ENCODE measurements at regions not wholly inside any gene's neighbourhood (a gene's known extent, or its start where the extent isn't known, plus 50 kb on each side); places are given as distances from the start of the nearest gene placed in this dataset.
"Not testable (repeated sequence)": the region's sequence is repeated elsewhere in the genome, so short reads cannot be mapped to it uniquely, and the experiment has no call there.

DNA sequence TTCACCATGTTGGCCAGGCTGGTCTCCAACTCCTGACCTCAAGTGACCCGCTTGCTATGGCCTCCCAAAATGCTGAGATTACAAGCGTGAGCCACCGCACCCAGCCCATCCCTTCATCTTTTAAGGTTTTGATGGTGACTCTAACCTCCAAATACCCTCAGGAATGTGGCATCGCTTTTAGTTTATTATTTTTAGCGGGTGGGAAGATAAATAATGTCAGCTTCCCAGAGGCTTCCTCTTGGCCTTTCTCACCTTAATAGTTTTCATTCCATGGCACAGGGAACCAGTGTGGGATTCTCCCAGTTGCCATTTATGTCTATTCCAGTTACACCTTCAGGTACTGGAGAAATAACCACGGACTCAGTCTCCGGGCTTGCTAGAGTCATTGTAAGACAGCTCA, 92.1 kb upstream of the LRRN2 start:
- no peaks in the 10 kb centered on the region for H3K9me3 ChIP-seq (ENCODE audit: control extremely low read depth in 1 of 5, control insufficient read depth in 4 of 5, insufficient read depth in 2 of 5, low read depth in 1 of 5, low read length in 4 of 5)
- ChIA-PET POLR2A (no interaction called here), CTCF (interaction anchor here (0.9 to 1.6 kb wide), 2 partner anchors 30 to 212 kb away, joined by 3 to 4 read pairs; no protein-coding TSS in a partner anchor)
- peaks cover 0 to 8% (median 2%) of the 10 kb centered on the region in 5 experiments for H3K27me3 ChIP-seq (replicated peaks in 2 of 5; ENCODE audit: control insufficient read depth in 4 of 5, insufficient read depth in 5 of 5, low read length in 4 of 5)
- no peak for DNase-seq
- WGBS (ENCODE audit: insufficient coverage) = 97% methylated on average over 5 of the region's 7 CpGs
- H3K27ac ChIP-seq (ENCODE audit: insufficient read depth in 1 of 2, low read depth in 1 of 2, low read length in 2 of 2, poor library complexity in 1 of 2, severe bottlenecking in 2 of 2) = no peak overlapping the region
- H3K4me1 ChIP-seq (ENCODE audit: control extremely low read depth in 1 of 4, control insufficient read depth in 4 of 4, insufficient read depth in 4 of 4, low read length in 3 of 4) = no peaks in the 10 kb centered on the region
- no peaks in the 10 kb centered on the region for H3K36me3 ChIP-seq (ENCODE audit: control insufficient read depth in 4 of 4, insufficient read depth in 4 of 4, low read length in 3 of 4)
- no peak overlapping the region for H3K4me3 ChIP-seq (ENCODE audit: control insufficient read depth in 1 of 7, extremely low read depth in 1 of 7, insufficient read depth in 4 of 7, low read depth in 2 of 7, low read length in 6 of 7)

DNA sequence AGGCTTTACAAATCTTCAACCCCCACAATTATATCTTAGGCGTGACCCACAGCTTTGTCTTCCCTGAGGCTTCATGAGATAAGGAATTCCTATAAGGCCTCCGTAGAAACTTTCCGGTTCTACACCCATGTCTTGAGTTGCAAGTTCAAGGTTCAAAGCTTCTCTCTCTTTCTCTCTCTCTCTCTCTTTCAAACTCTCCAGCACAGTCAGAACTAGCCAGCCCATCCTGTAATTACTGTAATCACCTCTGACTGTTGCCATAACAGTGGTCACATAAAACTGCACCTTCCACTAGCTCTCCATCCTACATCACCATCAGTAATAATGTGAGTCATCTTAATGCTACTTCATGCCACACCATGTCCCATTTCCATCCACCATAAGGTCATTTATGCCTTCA, 90.0 kb upstream of the NFASC start:
- CTCF ChIA-PET = interaction anchor here (0.7 to 3.0 kb wide), 5 partner anchors 11 to 215 kb away, joined by 3 to 13 read pairs (median 3); no protein-coding TSS in a partner anchor
- no peaks in the 10 kb centered on the region for H3K9me3 ChIP-seq (ENCODE audit: control extremely low read depth in 1 of 5, control insufficient read depth in 4 of 5, insufficient read depth in 2 of 5, low read depth in 1 of 5, low read length in 4 of 5)
- H3K4me3 ChIP-seq (ENCODE audit: control insufficient read depth in 1 of 7, extremely low read depth in 1 of 7, insufficient read depth in 4 of 7, low read depth in 2 of 7, low read length in 6 of 7) = no peak overlapping the region
- 100% methylated on average over 2 of the region's 3 CpGs for WGBS (ENCODE audit: insufficient coverage)
- peaks cover 0 to 5% (median 0%) of the 10 kb centered on the region in 5 experiments for H3K27me3 ChIP-seq (replicated peaks in 2 of 5; ENCODE audit: control insufficient read depth in 4 of 5, insufficient read depth in 5 of 5, low read length in 4 of 5)
- H3K27ac ChIP-seq (ENCODE audit: insufficient read depth in 1 of 2, low read depth in 1 of 2, low read length in 2 of 2, poor library complexity in 1 of 2, severe bottlenecking in 2 of 2) = no peak overlapping the region
- H3K4me1 ChIP-seq (ENCODE audit: control extremely low read depth in 1 of 4, control insufficient read depth in 4 of 4, insufficient read depth in 4 of 4, low read length in 3 of 4) = no peaks in the 10 kb centered on the region
- H3K36me3 ChIP-seq (ENCODE audit: control insufficient read depth in 4 of 4, insufficient read depth in 4 of 4, low read length in 3 of 4) = no peaks in the 10 kb centered on the region
- POLR2A ChIA-PET = no interaction called here
- no peak for DNase-seq

DNA sequence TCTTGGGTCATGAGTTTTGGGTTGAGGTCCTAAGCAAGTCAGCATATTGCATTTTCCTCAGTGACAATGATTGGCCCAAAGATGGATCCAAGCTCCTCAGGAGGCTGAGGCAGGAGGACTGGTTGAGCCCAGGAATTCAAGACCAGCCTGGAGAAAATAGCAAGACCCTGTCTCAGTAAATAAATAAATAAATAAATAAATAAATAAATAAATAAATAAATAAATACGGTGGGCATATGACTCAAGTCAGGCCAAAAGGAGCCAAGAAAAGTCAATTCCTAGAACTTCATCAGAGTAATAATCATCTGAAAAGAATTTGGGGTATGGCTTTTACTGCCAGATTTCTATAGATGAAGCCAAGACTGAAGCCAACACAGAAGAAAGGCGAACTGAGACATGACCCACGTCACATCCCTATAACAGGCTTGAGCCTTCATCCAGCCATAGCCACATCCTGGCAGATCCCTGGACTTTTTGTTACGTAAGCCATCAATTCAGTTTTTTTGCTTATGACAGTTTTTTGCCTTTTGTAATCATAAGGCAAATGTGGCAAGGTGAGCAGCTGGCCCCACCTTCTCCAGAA, 88.5 kb upstream of the NFASC start:
- Histone ChIP-seq H3K27ac (ENCODE audit: insufficient read depth in 1 of 2, low read depth in 1 of 2, low read length in 2 of 2, poor library complexity in 1 of 2, severe bottlenecking in 2 of 2) (no peak overlapping the region), H3K27me3 (replicated peaks in 2 of 5; ENCODE audit: control insufficient read depth in 4 of 5, insufficient read depth in 5 of 5, low read length in 4 of 5) (peaks cover 0 to 4% (median 0%) of the 10 kb centered on the region in 5 experiments), H3K36me3 (ENCODE audit: control insufficient read depth in 4 of 4, insufficient read depth in 4 of 4, low read length in 3 of 4) (no peaks in the 10 kb centered on the region), H3K9me3 (ENCODE audit: control extremely low read depth in 1 of 5, control insufficient read depth in 4 of 5, insufficient read depth in 2 of 5, low read depth in 1 of 5, low read length in 4 of 5) (no peaks in the 10 kb centered on the region), H3K4me1 (ENCODE audit: control extremely low read depth in 1 of 4, control insufficient read depth in 4 of 4, insufficient read depth in 4 of 4, low read length in 3 of 4) (no peaks in the 10 kb centered on the region), H3K4me3 (ENCODE audit: control insufficient read depth in 1 of 7, extremely low read depth in 1 of 7, insufficient read depth in 4 of 7, low read depth in 2 of 7, low read length in 6 of 7) (no peak overlapping the region)
- POLR2A ChIA-PET = no interaction called here
- CTCF ChIA-PET = interaction anchor here (0.8 to 3.0 kb wide), 4 partner anchors 19 to 216 kb away, joined by 3 to 13 read pairs (median 3); no protein-coding TSS in a partner anchor
- DNase-seq = no peak
- WGBS (ENCODE audit: insufficient coverage) = 90% methylated on average over 3 of the region's 4 CpGs

GRCh38 chr1:204785023-204785422, 85.6 kb upstream of the NFASC start:
- not testable (repeated sequence) for H3K36me3 ChIP-seq (ENCODE audit: control insufficient read depth in 4 of 4, insufficient read depth in 4 of 4, low read length in 3 of 4); H3K4me3 ChIP-seq (ENCODE audit: control insufficient read depth in 1 of 7, extremely low read depth in 1 of 7, insufficient read depth in 4 of 7, low read depth in 2 of 7, low read length in 6 of 7); DNase-seq; H3K27ac ChIP-seq (ENCODE audit: insufficient read depth in 1 of 2, low read depth in 1 of 2, low read length in 2 of 2, poor library complexity in 1 of 2, severe bottlenecking in 2 of 2); H3K9me3 ChIP-seq (ENCODE audit: control extremely low read depth in 1 of 5, control insufficient read depth in 4 of 5, insufficient read depth in 2 of 5, low read depth in 1 of 5, low read length in 4 of 5); H3K4me1 ChIP-seq (ENCODE audit: control extremely low read depth in 1 of 4, control insufficient read depth in 4 of 4, insufficient read depth in 4 of 4, low read length in 3 of 4); H3K27me3 ChIP-seq (replicated peaks in 2 of 5; ENCODE audit: control insufficient read depth in 4 of 5, insufficient read depth in 5 of 5, low read length in 4 of 5)
- ChIA-PET POLR2A (interaction anchor here (0.6 kb wide), 1 partner anchor 1982 kb away, joined by 5 read pairs; no protein-coding TSS in a partner anchor), CTCF (interaction anchor here (1.1 to 1.2 kb wide), 2 partner anchors 22 kb away, joined by 3 to 4 read pairs; no protein-coding TSS in a partner anchor)
- WGBS (ENCODE audit: insufficient coverage) = 100% methylated on average over 1 of the region's 4 CpGs

DNA sequence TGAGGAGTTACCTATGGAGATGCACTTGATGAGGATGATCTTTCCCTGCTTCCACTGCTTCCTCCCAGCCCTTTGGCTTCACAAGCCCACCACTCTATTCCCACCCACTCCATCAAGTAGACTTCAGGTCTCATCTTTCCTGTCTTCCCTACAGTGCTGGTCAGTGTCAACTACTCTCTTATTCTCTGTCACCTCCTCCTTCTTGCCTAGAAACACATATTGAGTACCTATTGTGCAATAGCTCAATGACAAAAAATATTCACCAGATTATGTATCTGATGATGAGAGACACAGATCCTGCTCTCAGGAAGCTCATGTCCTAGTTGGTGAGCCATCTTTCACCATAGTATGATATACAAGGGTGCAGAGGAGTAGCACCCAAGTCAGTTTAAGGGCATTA, 82.2 kb upstream of the NFASC start:
- H3K9me3 ChIP-seq (ENCODE audit: control extremely low read depth in 1 of 5, control insufficient read depth in 4 of 5, insufficient read depth in 2 of 5, low read depth in 1 of 5, low read length in 4 of 5) = no peaks in the 10 kb centered on the region
- no peak overlapping the region for H3K27ac ChIP-seq (ENCODE audit: insufficient read depth in 1 of 2, low read depth in 1 of 2, low read length in 2 of 2, poor library complexity in 1 of 2, severe bottlenecking in 2 of 2)
- ChIA-PET POLR2A (no interaction called here), CTCF (interaction anchor here (12.3 kb wide), 1 partner anchor 15 kb away, joined by 138 read pairs; no protein-coding TSS in a partner anchor)
- peaks cover 0 to 8% (median 5%) of the 10 kb centered on the region in 4 experiments for H3K4me1 ChIP-seq (ENCODE audit: control extremely low read depth in 1 of 4, control insufficient read depth in 4 of 4, insufficient read depth in 4 of 4, low read length in 3 of 4)
- H3K4me3 ChIP-seq (ENCODE audit: control insufficient read depth in 1 of 7, extremely low read depth in 1 of 7, insufficient read depth in 4 of 7, low read depth in 2 of 7, low read length in 6 of 7) = no peak overlapping the region
- no peak for DNase-seq
- no peaks in the 10 kb centered on the region for H3K36me3 ChIP-seq (ENCODE audit: control insufficient read depth in 4 of 4, insufficient read depth in 4 of 4, low read length in 3 of 4)
- H3K27me3 ChIP-seq (replicated peaks in 2 of 5; ENCODE audit: control insufficient read depth in 4 of 5, insufficient read depth in 5 of 5, low read length in 4 of 5) = peaks cover 0 to 2% (median 0%) of the 10 kb centered on the region in 5 experiments

DNA sequence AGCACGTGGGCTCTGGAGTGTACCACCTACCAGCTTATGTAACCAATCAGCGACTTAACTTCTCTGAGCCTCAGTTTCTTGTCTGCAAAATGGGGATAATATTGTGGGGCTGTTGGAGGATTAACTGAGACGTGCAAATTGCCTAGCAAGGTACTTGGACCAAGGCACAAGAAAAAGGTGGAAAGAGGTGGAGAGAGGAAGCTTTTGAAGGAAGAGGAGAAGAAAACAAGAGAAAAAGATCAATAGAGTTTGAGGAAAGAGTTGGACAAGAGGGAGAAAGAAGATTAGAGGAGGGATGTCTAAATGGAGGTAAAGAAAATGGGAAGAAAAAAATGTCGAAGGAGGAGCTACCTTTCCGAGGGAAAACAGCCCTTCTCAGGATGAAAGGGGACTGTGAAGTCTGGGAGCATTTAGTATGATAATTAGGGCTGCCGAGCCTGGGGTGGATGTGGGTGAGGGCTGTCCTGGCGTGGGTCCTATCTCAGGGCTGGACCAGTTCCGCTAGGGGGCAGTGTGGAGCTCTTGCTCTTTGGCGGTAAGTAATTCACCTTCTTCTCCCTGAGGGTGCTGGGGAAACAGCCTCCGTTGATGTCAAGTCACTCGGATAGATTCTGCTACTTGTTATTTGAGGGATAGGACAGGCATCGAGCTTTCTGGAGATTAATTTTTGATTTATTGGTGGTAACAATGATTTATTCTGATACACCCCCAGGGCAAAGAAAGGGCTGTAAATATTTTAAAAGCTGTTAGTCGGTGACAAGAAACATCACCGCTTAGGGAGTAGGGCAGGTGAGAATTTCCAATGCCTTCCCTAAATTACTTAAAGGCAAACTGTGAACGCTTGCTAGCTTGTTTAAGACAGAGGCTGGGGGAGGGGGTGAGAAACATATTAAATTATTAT, 79.0 kb upstream of the NFASC start:
- no peak overlapping the region for H3K4me3 ChIP-seq (ENCODE audit: control insufficient read depth in 1 of 7, extremely low read depth in 1 of 7, insufficient read depth in 4 of 7, low read depth in 2 of 7, low read length in 6 of 7)
- peak; percentile 79 to 90 (median 85) for DNase-seq
- H3K4me1 ChIP-seq (ENCODE audit: control extremely low read depth in 1 of 4, control insufficient read depth in 4 of 4, insufficient read depth in 4 of 4, low read length in 3 of 4) = peaks cover 0 to 8% (median 5%) of the 10 kb centered on the region in 4 experiments
- ChIA-PET POLR2A (no interaction called here), CTCF (interaction anchor here (0.7 to 12.3 kb wide), 18 partner anchors 11 to 225 kb away, joined by 3 to 138 read pairs (median 4); no protein-coding TSS in a partner anchor)
- H3K9me3 ChIP-seq (ENCODE audit: control extremely low read depth in 1 of 5, control insufficient read depth in 4 of 5, insufficient read depth in 2 of 5, low read depth in 1 of 5, low read length in 4 of 5) = no peaks in the 10 kb centered on the region
- no peaks in the 10 kb centered on the region for H3K36me3 ChIP-seq (ENCODE audit: control insufficient read depth in 4 of 4, insufficient read depth in 4 of 4, low read length in 3 of 4)
- H3K27me3 ChIP-seq (replicated peaks in 2 of 5; ENCODE audit: control insufficient read depth in 4 of 5, insufficient read depth in 5 of 5, low read length in 4 of 5) = peaks cover 0 to 2% (median 0%) of the 10 kb centered on the region in 5 experiments
- H3K27ac ChIP-seq (ENCODE audit: insufficient read depth in 1 of 2, low read depth in 1 of 2, low read length in 2 of 2, poor library complexity in 1 of 2, severe bottlenecking in 2 of 2) = no peak overlapping the region
- 18% methylated on average over 9 of the region's 15 CpGs for WGBS (ENCODE audit: insufficient coverage)

GRCh38 chr1:204792354-204792692, 78.3 kb upstream of the NFASC start:
- Histone ChIP-seq H3K4me3 (ENCODE audit: control insufficient read depth in 1 of 7, extremely low read depth in 1 of 7, insufficient read depth in 4 of 7, low read depth in 2 of 7, low read length in 6 of 7) (no peak overlapping the region), H3K36me3 (ENCODE audit: control insufficient read depth in 4 of 4, insufficient read depth in 4 of 4, low read length in 3 of 4) (no peaks in the 10 kb centered on the region), H3K27ac (ENCODE audit: insufficient read depth in 1 of 2, low read depth in 1 of 2, low read length in 2 of 2, poor library complexity in 1 of 2, severe bottlenecking in 2 of 2) (no peak overlapping the region), H3K4me1 (ENCODE audit: control extremely low read depth in 1 of 4, control insufficient read depth in 4 of 4, insufficient read depth in 4 of 4, low read length in 3 of 4) (peaks cover 0 to 8% (median 5%) of the 10 kb centered on the region in 4 experiments), H3K27me3 (replicated peaks in 2 of 5; ENCODE audit: control insufficient read depth in 4 of 5, insufficient read depth in 5 of 5, low read length in 4 of 5) (peaks cover 0 to 2% (median 0%) of the 10 kb centered on the region in 5 experiments), H3K9me3 (ENCODE audit: control extremely low read depth in 1 of 5, control insufficient read depth in 4 of 5, insufficient read depth in 2 of 5, low read depth in 1 of 5, low read length in 4 of 5) (no peaks in the 10 kb centered on the region)
- 96% methylated on average over 5 of the region's 6 CpGs for WGBS (ENCODE audit: insufficient coverage)
- no peak for DNase-seq
- POLR2A ChIA-PET = no interaction called here
- CTCF ChIA-PET = interaction anchor here (0.7 to 12.3 kb wide), 15 partner anchors 11 to 225 kb away, joined by 3 to 138 read pairs (median 5); no protein-coding TSS in a partner anchor
